ENCODE measurements at regions not wholly inside any gene's neighbourhood (a gene's known extent, or its start where the extent isn't known, plus 50 kb on each side); places are given as distances from the start of the nearest gene placed in this dataset.

GRCh38 chr5:106860398-106861044 lies 810.2 kb downstream of the EFNA5 start:
- 25 to 90% (median 59%) methylated on average over 3 of the region's 3 CpGs for WGBS, 3 donors
- no peaks in the 10 kb centered on the region for H3K9me3 ChIP-seq
- intact Hi-C loops (cut with DNase I): no loop called here

GRCh38 chr5:106858616-106859015 lies 812.1 kb downstream of the EFNA5 start:
- intact Hi-C loops (cut with DNase I): no loop called here
- DNase-seq: no peak
- Histone ChIP-seq H3K27ac (no peak overlapping the region), H3K4me3 (no peak overlapping the region), H3K4me1 (peaks cover 16% of the 10 kb centered on the region), H3K36me3 (ENCODE audit: insufficient read depth in 1 of 2, low read depth in 1 of 2) (no peaks in the 10 kb centered on the region), H3K27me3 (ENCODE audit: insufficient read depth in 3 of 3, low read length in 2 of 3) (no peaks in the 10 kb centered on the region), H3K9me3 (no peaks in the 10 kb centered on the region)
- ATAC-seq: no peak
- 64 to 71% (median 65%) methylated on average over 2 of the region's 2 CpGs for WGBS, 3 donors
- TF ChIP-seq CTCF (IDR thresholded peaks at IDR 0.05): no peak

More at GRCh38 chr5:106860398-106861044, 810.2 kb downstream of the EFNA5 start:
- DNase-seq (no peak), ATAC-seq (no peak)
- H3K4me1 ChIP-seq: peaks cover 16% of the 10 kb centered on the region
- H3K27me3 ChIP-seq (ENCODE audit: insufficient read depth in 3 of 3, low read length in 2 of 3): no peaks in the 10 kb centered on the region
- no peak overlapping the region for H3K27ac ChIP-seq
- H3K4me3 ChIP-seq: no peak overlapping the region
- H3K36me3 ChIP-seq (ENCODE audit: insufficient read depth in 1 of 2, low read depth in 1 of 2): no peaks in the 10 kb centered on the region
- no peak for TF ChIP-seq CTCF (IDR thresholded peaks at IDR 0.05)

- H3K4me1 ChIP-seq: no peaks in the 10 kb centered on the region
- intact Hi-C loops (cut with DNase I): no loop called here
- no peak for DNase-seq
- TF ChIP-seq CTCF (IDR thresholded peaks at IDR 0.05): no peak
- no peaks in the 10 kb centered on the region for H3K27me3 ChIP-seq (ENCODE audit: insufficient read depth in 3 of 3, low read length in 2 of 3)
- no peaks in the 10 kb centered on the region for H3K9me3 ChIP-seq
- WGBS, 3 donors: 90 to 93% (median 92%) methylated on average over 3 of the region's 3 CpGs
- no peak overlapping the region for H3K4me3 ChIP-seq
- H3K27ac ChIP-seq: no peak overlapping the region
- H3K36me3 ChIP-seq (ENCODE audit: insufficient read depth in 1 of 2, low read depth in 1 of 2): no peaks in the 10 kb centered on the region
- no peak for ATAC-seq
Observed at GRCh38 chr5:106854922-106855321, 815.8 kb downstream of the EFNA5 start.

GRCh38 chr5:106854105-106854687 lies 816.5 kb downstream of the EFNA5 start:
- Histone ChIP-seq H3K9me3 (no peaks in the 10 kb centered on the region), H3K4me3 (no peak overlapping the region), H3K36me3 (ENCODE audit: insufficient read depth in 1 of 2, low read depth in 1 of 2) (no peaks in the 10 kb centered on the region), H3K27me3 (ENCODE audit: insufficient read depth in 3 of 3, low read length in 2 of 3) (no peaks in the 10 kb centered on the region), H3K4me1 (no peaks in the 10 kb centered on the region), H3K27ac (no peak overlapping the region)
- TF ChIP-seq CTCF (IDR thresholded peaks at IDR 0.05): no peak
- intact Hi-C loops (cut with DNase I): no loop called here
- ATAC-seq (no peak), DNase-seq (no peak)
- 31 to 69% (median 41%) methylated on average over 1 of the region's 1 CpG for WGBS, 3 donors

- Histone ChIP-seq H3K9me3 (no peaks in the 10 kb centered on the region), H3K4me3 (no peak overlapping the region), H3K27ac (no peak overlapping the region), H3K27me3 (ENCODE audit: insufficient read depth in 3 of 3, low read length in 2 of 3) (no peaks in the 10 kb centered on the region), H3K36me3 (ENCODE audit: insufficient read depth in 1 of 2, low read depth in 1 of 2) (no peaks in the 10 kb centered on the region), H3K4me1 (no peaks in the 10 kb centered on the region)
- WGBS, 3 donors: 88 to 91% (median 90%) methylated on average over 4 of the region's 4 CpGs
- intact Hi-C loops (cut with DNase I): no loop called here
- no peak for DNase-seq
- no peak for TF ChIP-seq CTCF (IDR thresholded peaks at IDR 0.05)
- no peak for ATAC-seq
Observed at GRCh38 chr5:106853266-106853665, 817.5 kb downstream of the EFNA5 start.
